DMS153 (cell line): ENCODE measurements at regions not wholly inside any gene's neighbourhood (a gene's known extent, or its start where the extent isn't known, plus 50 kb on each side); places are given as distances from the start of the nearest gene placed in this dataset.
"Not testable (repeated sequence)": the region's sequence is repeated elsewhere in the genome, so short reads cannot be mapped to it uniquely, and the experiment has no call there.

Source experiments
- DNase-seq: peaks from one replicate; lab custom pipeline; 2025; lab: John Stamatoyannopoulos, UW

GRCh38 chr9:87375397-87376073, 122.1 kb upstream of the DAPK1 start:
- DNase-seq: no peak

- DNase-seq: no peak
Observed at GRCh38 chr9:87378676-87379075, 119.0 kb upstream of the DAPK1 start.

GRCh38 chr9:87379300-87379699, 118.4 kb upstream of the DAPK1 start:
- DNase-seq: no peak

DNA sequence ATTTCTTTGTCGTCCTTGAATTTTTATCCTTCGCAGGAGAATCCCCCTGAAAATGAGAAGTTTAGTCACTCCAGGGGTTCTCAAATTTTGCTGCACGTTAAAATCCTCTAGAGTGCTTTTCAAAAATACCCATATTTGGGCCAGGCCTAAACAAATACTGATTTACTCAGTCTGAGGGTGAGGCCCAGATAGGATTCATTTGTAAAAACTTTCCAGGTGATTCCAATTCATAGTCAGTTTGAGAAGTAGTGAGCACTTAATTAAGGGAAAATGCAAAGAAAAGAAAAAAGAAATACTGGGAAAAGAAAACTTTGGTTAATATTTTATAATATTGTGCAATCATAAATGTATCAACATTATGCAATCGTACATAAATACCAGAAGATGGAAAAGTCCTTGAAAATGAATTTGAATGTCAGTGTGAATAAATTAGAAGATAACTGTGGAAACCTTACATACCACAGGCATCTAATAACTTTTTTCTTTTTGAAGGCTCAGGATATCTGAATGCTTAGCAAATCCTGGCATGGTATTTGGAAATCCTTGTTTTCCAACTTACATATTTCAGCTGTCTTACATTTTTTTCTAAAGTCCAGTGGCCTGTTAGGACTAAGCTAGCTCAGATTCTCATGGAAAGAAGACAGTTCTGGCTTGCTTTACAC, 116.5 kb upstream of the DAPK1 start:
- DNase-seq: no peak

- no peak for DNase-seq
Observed at GRCh38 chr9:87381746-87382145, 115.9 kb upstream of the DAPK1 start.

- no peak for DNase-seq
Observed at GRCh38 chr9:87382900-87383299, 114.8 kb upstream of the DAPK1 start.

GRCh38 chr9:87383344-87384150, 114.1 kb upstream of the DAPK1 start:
- DNase-seq: no peak

- DNase-seq: no peak
Observed at GRCh38 chr9:87386490-87387025, 111.1 kb upstream of the DAPK1 start.

- DNase-seq: no peak
Observed at GRCh38 chr9:87387351-87388011, 110.2 kb upstream of the DAPK1 start.

- DNase-seq: not testable (repeated sequence)
Observed at GRCh38 chr9:87388708-87389107, 109.0 kb upstream of the DAPK1 start.

DNA sequence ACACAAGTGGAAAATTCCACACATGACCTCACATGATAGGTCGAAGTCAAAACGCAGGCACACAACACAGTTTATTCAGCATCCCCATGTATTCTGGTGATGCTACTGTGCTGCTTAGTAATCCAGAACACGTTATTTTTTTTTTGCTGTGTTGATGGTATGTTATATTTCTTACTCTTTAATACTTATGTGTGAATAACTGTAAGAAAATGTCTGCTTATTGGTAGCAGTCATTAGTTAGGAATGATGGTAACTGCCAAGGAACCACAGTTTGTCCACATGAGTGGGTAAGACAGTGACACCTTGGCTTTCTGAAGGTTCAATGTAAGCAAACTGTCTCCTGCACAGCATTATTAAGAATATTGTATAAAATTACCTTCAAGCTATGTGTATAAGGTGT, 107.7 kb upstream of the DAPK1 start:
- DNase-seq: no peak

- DNase-seq: no peak
Observed at GRCh38 chr9:87390361-87390760, 107.3 kb upstream of the DAPK1 start.

DNA sequence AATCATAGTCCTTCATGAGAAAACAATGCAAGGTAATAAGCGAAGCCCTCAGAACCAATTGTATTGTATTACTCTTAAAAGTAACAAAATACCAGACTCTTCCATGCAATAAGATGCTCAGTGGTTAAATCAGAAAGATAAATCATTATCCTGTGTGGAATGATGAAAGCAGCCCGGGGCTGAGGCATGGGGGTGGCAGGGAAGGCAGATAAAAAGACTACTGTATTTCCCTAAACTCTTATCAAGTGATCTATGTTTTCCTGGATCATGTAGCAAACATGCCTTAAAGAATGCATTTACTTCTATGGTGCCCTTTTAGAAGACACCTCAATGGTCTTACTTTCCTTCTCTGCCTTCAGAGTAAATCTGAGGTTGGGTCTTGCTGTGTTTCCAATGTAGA, 105.6 kb upstream of the DAPK1 start:
- no peak for DNase-seq

- no peak for DNase-seq
Observed at GRCh38 chr9:87393706-87394230, 103.9 kb upstream of the DAPK1 start.

GRCh38 chr9:87395804-87396479, 101.7 kb upstream of the DAPK1 start:
- peak; percentile 47 for DNase-seq

- no peak for DNase-seq
Observed at GRCh38 chr9:87401681-87402080, 96.0 kb upstream of the DAPK1 start.

DNA sequence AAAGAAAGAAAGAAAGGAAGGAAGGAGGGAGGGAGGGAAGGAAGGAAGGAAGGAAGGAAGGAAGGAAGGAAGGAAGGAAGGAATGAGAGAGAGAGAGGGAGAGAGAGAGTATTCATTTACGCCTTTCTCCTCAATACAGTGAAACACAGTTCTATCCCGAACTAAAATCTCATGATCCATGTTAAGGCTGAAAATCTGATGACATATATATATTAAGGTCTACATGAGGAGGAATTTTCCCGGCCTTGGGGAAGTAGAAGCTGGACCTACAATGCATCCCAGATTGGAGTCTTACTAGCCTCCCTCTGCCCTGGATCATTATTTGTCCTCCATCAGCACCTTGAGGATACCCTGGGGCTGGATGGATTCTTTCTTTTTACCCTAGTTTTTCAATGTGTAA, 95.1 kb upstream of the DAPK1 start:
- DNase-seq: no peak

- DNase-seq: no peak
Observed at GRCh38 chr9:87405677-87406542, 91.8 kb upstream of the DAPK1 start.

DNA sequence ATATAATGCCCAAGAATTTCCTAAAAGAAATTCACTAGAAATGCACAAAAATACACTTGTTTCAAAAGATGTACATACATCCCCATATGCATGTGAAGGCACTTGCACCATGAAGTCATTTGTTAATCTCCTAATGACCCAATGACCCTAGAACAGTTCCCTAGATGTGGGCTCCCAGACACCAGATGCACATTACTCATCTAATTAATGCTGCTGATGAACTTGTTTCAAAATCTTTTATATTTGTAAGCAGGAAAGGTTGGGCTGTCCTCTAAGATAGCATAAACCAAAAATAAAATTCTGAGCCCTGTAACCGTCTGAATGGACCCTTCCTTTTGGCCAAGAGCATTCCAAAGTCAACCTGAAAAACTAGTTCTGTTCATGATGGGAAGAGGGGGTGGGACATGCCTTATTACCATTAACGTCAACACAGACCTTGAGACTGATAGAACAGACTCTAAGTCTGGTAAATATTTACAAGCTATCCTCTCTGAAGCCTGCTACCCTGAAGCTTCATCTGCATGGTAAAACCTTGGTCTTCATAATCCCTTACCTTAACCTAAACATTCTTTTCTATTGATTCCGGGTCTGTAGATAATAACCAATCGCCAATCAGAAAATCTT, 91.0 kb upstream of the DAPK1 start:
- no peak for DNase-seq
